H4 (cell line): ENCODE measurements at regions not wholly inside any gene's neighbourhood (a gene's known extent, or its start where the extent isn't known, plus 50 kb on each side); places are given as distances from the start of the nearest gene placed in this dataset.

Source experiments
- DNase-seq: peaks from one replicate; pipeline ENCODE4 v3.0.0-alpha.2; 2015; ENCODE audit warnings: low spot score

GRCh38 chr14:87171141-87171540 lies 821.8 kb downstream of the GALC start:
- no peak for DNase-seq

- DNase-seq = no peak
Measured at GRCh38 chr14:87170179-87170578, 822.8 kb downstream of the GALC start.

- no peak for DNase-seq
Measured at GRCh38 chr14:87169362-87169761, 823.6 kb downstream of the GALC start.

- no peak for DNase-seq
Measured at GRCh38 chr14:87161502-87161901, 831.5 kb downstream of the GALC start.

- DNase-seq = no peak
Measured at GRCh38 chr14:87160989-87161388, 832.0 kb downstream of the GALC start.

GRCh38 chr14:87158283-87158682 lies 834.7 kb downstream of the GALC start:
- no peak for DNase-seq

- DNase-seq = no peak
Measured at GRCh38 chr14:87156878-87157277, 836.1 kb downstream of the GALC start.

GRCh38 chr14:87155856-87156488 lies 837.0 kb downstream of the GALC start:
- no peak for DNase-seq

- no peak for DNase-seq
Measured at GRCh38 chr14:87153901-87154300, 839.1 kb downstream of the GALC start.

GRCh38 chr14:87153391-87153790 lies 839.6 kb downstream of the GALC start:
- DNase-seq = no peak

GRCh38 chr14:87152693-87153092 lies 840.3 kb downstream of the GALC start:
- DNase-seq = no peak

- DNase-seq = peak; percentile 21
Measured at GRCh38 chr14:87149583-87150354, 843.2 kb downstream of the GALC start.

GRCh38 chr14:87148655-87149054 lies 844.3 kb downstream of the GALC start:
- no peak for DNase-seq

GRCh38 chr14:87142551-87143211 lies 850.3 kb downstream of the GALC start:
- no peak for DNase-seq

- no peak for DNase-seq
Measured at GRCh38 chr14:87141801-87142200, 851.2 kb downstream of the GALC start.

GRCh38 chr14:87139299-87139698 lies 853.7 kb downstream of the GALC start:
- DNase-seq = no peak

- peak; percentile 60 for DNase-seq
Measured at GRCh38 chr14:87133073-87133801, 859.7 kb downstream of the GALC start.

GRCh38 chr14:87131879-87132278 lies 861.1 kb downstream of the GALC start:
- DNase-seq = no peak

- DNase-seq = no peak
Measured at GRCh38 chr14:87122166-87122565, 870.8 kb downstream of the GALC start.

GRCh38 chr14:87121716-87122115 lies 871.3 kb downstream of the GALC start:
- DNase-seq = no peak

- DNase-seq = no peak
Measured at GRCh38 chr14:87115234-87115633, 877.7 kb downstream of the GALC start.

GRCh38 chr14:87113286-87113685 lies 879.7 kb downstream of the GALC start:
- no peak for DNase-seq
